HEK293T (cell line): ENCODE measurements at regions not wholly inside any gene's neighbourhood (a gene's known extent, or its start where the extent isn't known, plus 50 kb on each side); places are given as distances from the start of the nearest gene placed in this dataset.

Experiments
- CTCF ChIA-PET: fragments of 350-600 bp; formaldehyde crosslinking; extraction: SDS; loops from one replicate; lab custom pipeline; 2021; ENCODE audit warnings: antibody characterized with exemption, inconsistent platforms; lab: Yijun Ruan, JAX
- POLR2A ChIA-PET: fragments of 350-600 bp; formaldehyde crosslinking; extraction: SDS; loops from one replicate; lab custom pipeline; 2020; ENCODE audit warnings: antibody characterized with exemption, inconsistent platforms; lab: Yijun Ruan, JAX
- DNase-seq: peaks from one replicate; pipeline ENCODE4 v3.0.0; 2012; ENCODE audit warnings: mixed read lengths; ENCODE audit errors: extremely low spot score
- ARNT ChIP-seq: fragments of 450-650 bp; IDR thresholded peaks from 2 replicates; pipeline ENCODE4 v1.6.1; 2017; ENCODE audit warnings: mild to moderate bottlenecking
- BHLHE40 ChIP-seq: fragments of 450-650 bp; IDR thresholded peaks from 2 replicates; pipeline ENCODE4 v1.6.1; 2016; ENCODE audit warnings: mild to moderate bottlenecking, moderate library complexity, borderline replicate concordance
- CTBP1 ChIP-seq: fragments of 450-650 bp; IDR thresholded peaks from 2 replicates; pipeline ENCODE4 v1.6.1; 2016; ENCODE audit warnings: borderline replicate concordance
- ELF4 ChIP-seq: fragments of 450-650 bp; IDR thresholded peaks from 2 replicates; pipeline ENCODE4 v1.6.1; 2017; ENCODE audit warnings: antibody characterized with exemption
- FOXA1 ChIP-seq: fragments of 450-650 bp; IDR thresholded peaks from 2 replicates; pipeline ENCODE4 v1.6.1; 2016; ENCODE audit warnings: mild to moderate bottlenecking
- FOXK2 ChIP-seq: fragments of 450-650 bp; IDR thresholded peaks from 2 replicates; pipeline ENCODE4 v1.6.1; 2016; ENCODE audit warnings: mild to moderate bottlenecking
- FOXM1 ChIP-seq: fragments of 450-650 bp; IDR thresholded peaks from 2 replicates; pipeline ENCODE4 v1.6.1; 2017; ENCODE audit warnings: mild to moderate bottlenecking, borderline replicate concordance
- HDGF ChIP-seq: fragments of 450-650 bp; IDR thresholded peaks from 2 replicates; pipeline ENCODE4 v1.6.1; 2017; ENCODE audit warnings: antibody characterized with exemption, borderline replicate concordance
- L3MBTL2 ChIP-seq: fragments of 450-650 bp; conservative IDR thresholded peaks from 2 replicates; pipeline ENCODE4 v1.6.1; 2016; ENCODE audit warnings: mild to moderate bottlenecking
- LEF1 ChIP-seq: fragments of 450-650 bp; IDR thresholded peaks from 2 replicates; pipeline ENCODE4 v1.6.1; 2017; ENCODE audit warnings: mild to moderate bottlenecking, borderline replicate concordance
- NFRKB ChIP-seq: fragments of 450-650 bp; IDR thresholded peaks from 2 replicates; pipeline ENCODE4 v1.6.1; 2016; ENCODE audit warnings: mild to moderate bottlenecking, moderate library complexity
- PKNOX1 ChIP-seq: fragments of 450-650 bp; IDR thresholded peaks from 2 replicates; pipeline ENCODE4 v1.6.1; 2016
- SP1 ChIP-seq: fragments of 450-650 bp; IDR thresholded peaks from 2 replicates; pipeline ENCODE4 v1.6.1; 2017
- SUZ12 ChIP-seq: fragments of 450-650 bp; IDR thresholded peaks from 2 replicates; pipeline ENCODE4 v1.6.1; 2016; ENCODE audit warnings: mild to moderate bottlenecking
- TARDBP ChIP-seq: fragments of 450-650 bp; IDR thresholded peaks from 2 replicates; pipeline ENCODE4 v1.6.1; 2016
- ZNF384 ChIP-seq: fragments of 450-650 bp; IDR thresholded peaks from 2 replicates; pipeline ENCODE4 v1.6.1; 2016

- ChIA-PET POLR2A (no interaction called here), CTCF (no interaction called here)
- no peak for TF ChIP-seq FOXM1
- TF ChIP-seq ELF4, result no peak
- no peak for DNase-seq
Measured at GRCh38 chr7:41052736-41053135, 650.2 kb downstream of the INHBA start.

- TF ChIP-seq SP1 (no peak), HDGF (no peak), ELF4 (no peak), CTBP1 (no peak), NFRKB (no peak), LEF1 (no peak), PKNOX1 (no peak), TARDBP (no peak), BHLHE40 (no peak), ARNT (no peak), SUZ12 (no peak), L3MBTL2 (no peak), ZNF384 (no peak), FOXK2 (no peak), FOXA1 (no peak)
- CTCF ChIA-PET, result no interaction called here
- DNase-seq, result no peak
- POLR2A ChIA-PET, result no interaction called here
Measured at GRCh38 chr7:41052201-41052600, 650.7 kb downstream of the INHBA start.

- ChIA-PET CTCF (no interaction called here), POLR2A (no interaction called here)
- DNase-seq, result no peak
- TF ChIP-seq FOXM1 (no peak), ZNF384 (no peak), NFRKB (no peak), ARNT (no peak), SP1 (no peak), BHLHE40 (no peak), CTBP1 (no peak), FOXA1 (no peak), L3MBTL2 (no peak), PKNOX1 (no peak), SUZ12 (no peak), ELF4 (no peak), TARDBP (no peak), LEF1 (no peak), HDGF (no peak)
Measured at GRCh38 chr7:41051535-41051934, 651.4 kb downstream of the INHBA start.

GRCh38 chr7:41051062-41051461 is 651.8 kb downstream of the INHBA start:
- ChIA-PET CTCF (no interaction called here), POLR2A (no interaction called here)
- DNase-seq, result no peak
- no peak for TF ChIP-seq FOXA1
- no peak for TF ChIP-seq ZNF384
- no peak for TF ChIP-seq L3MBTL2
- no peak for TF ChIP-seq BHLHE40
- TF ChIP-seq TARDBP, result no peak
- TF ChIP-seq LEF1, result no peak

- ChIA-PET CTCF (no interaction called here), POLR2A (no interaction called here)
- TF ChIP-seq PKNOX1, result no peak
- TF ChIP-seq BHLHE40, result no peak
- TF ChIP-seq LEF1, result no peak
- TF ChIP-seq FOXA1, result no peak
- no peak for TF ChIP-seq SP1
- TF ChIP-seq L3MBTL2, result no peak
- no peak for TF ChIP-seq ARNT
- TF ChIP-seq ZNF384, result no peak
- no peak for TF ChIP-seq FOXM1
- DNase-seq, result no peak
Measured at GRCh38 chr7:41048771-41049170, 654.1 kb downstream of the INHBA start.

GRCh38 chr7:41047789-41048191 is 655.1 kb downstream of the INHBA start:
- CTCF ChIA-PET, result interaction anchor here (0.6 kb wide), 1 partner anchor 164 kb away, joined by 3 read pairs; no protein-coding TSS in a partner anchor
- DNase-seq, result no peak
- POLR2A ChIA-PET, result no interaction called here
- TF ChIP-seq ARNT, result no peak
- TF ChIP-seq NFRKB, result no peak
- no peak for TF ChIP-seq BHLHE40
- TF ChIP-seq FOXK2, result no peak
- no peak for TF ChIP-seq TARDBP
- no peak for TF ChIP-seq L3MBTL2
- no peak for TF ChIP-seq FOXA1

- no peak for TF ChIP-seq CTBP1
- TF ChIP-seq TARDBP, result no peak
- TF ChIP-seq NFRKB, result no peak
- DNase-seq, result no peak
- POLR2A ChIA-PET, result no interaction called here
- CTCF ChIA-PET, result interaction anchor here (0.6 kb wide), 1 partner anchor 164 kb away, joined by 3 read pairs; no protein-coding TSS in a partner anchor
Measured at GRCh38 chr7:41047211-41047610, 655.7 kb downstream of the INHBA start.
